Stimulated activated CD4-positive, alpha-beta T cell treated with anti-CD3 and anti-CD28 coated beads, Interleukin-4, amount 100 ng/mL, for 1 hour (primary cell): ENCODE measurements at regions not wholly inside any gene's neighbourhood (a gene's known extent, or its start where the extent isn't known, plus 50 kb on each side); places are given as distances from the start of the nearest gene placed in this dataset.
A peak's percentile ranks its signal among the peaks of the same experiment; 100 is the strongest.
"Not testable (repeated sequence)": the region's sequence is repeated elsewhere in the genome, so short reads cannot be mapped to it uniquely, and the experiment has no call there.

Experiments used
- DNase-seq: peaks from one replicate; pipeline ENCODE4 v3.0.0-alpha.2; 2020

DNA sequence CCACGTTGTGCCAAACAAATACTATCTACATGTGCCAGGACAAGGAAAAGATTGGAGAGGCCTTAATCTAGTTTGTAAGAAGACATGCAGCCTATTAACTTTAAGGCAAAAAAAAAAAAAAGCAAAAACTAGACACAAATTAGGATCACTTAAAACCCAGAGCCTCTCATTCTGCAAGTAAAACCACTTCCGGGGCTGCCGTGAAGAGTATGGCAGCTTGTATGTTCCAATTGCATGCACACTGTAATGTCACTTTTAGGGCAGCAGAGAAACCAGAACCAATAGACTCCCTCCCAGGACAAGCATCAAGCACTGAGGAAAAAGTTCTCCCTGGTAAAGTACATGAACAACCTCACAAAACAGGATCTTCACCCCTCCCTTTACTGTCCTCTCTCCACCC lies 70.6 kb downstream of the RSL24D1 start:
- DNase-seq, result no peak

DNA sequence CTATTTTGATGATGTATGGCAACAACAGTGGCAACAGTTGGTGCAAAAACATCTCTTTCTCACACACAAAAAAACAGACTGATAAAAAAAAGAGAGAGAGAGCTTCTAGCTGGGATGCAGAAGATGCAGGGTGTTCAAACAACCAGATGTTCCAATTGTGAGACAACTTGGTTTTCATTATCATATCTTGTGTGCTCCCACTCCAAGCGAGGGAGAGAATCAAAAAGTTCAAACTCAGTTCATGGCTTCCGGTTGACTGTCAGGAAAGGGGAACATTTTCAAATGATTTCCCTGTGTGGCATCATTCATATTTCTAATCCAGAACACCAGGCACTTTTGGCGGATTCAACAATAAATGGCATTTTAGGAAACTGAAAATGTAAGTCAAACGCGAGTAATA lies 72.1 kb downstream of the RSL24D1 start:
- no peak for DNase-seq

DNA sequence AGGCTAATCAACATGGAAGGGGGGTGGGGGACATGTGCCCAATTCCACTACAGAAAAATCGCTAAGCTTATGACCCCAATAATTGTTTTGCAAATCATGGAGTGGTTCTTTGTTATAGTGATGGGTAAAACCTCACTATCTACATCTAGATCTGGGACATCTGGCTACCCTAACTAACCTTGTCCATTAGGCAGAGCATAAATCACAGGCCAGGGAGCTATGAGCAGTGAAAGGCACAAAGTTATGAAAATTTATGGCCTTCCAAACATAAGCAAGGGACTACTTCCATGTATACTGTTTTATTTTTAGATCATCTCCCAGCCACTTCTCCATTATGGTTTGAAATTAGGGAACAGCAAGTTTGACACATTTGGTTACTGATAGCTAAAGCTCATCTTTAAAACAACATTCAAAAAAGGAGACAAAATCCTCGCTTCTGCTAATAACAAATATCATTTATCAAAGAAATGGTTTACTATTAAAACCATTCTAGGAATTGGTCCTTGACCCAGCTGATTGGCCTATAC lies 78.3 kb downstream of the RSL24D1 start:
- DNase-seq, result no peak

DNA sequence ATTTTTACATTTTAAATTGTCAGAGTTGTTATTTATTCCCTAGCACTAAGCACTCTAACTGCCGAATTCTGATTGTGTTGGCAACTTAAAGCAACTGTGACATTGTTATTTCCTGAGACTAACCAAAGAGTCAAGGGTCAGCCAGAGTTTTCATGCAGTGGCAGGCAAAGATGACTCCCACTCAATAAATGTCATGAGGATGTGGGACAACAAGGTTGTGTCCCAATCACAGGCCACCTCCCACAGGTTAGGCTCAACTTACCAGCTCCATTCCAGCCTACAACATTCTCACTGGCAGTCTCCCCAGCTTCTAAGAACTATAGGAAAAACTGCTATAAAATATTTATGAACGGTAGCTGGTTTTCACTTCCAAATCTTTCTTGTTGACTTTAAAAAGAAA lies 80.1 kb downstream of the RSL24D1 start:
- DNase-seq, result no peak

DNA sequence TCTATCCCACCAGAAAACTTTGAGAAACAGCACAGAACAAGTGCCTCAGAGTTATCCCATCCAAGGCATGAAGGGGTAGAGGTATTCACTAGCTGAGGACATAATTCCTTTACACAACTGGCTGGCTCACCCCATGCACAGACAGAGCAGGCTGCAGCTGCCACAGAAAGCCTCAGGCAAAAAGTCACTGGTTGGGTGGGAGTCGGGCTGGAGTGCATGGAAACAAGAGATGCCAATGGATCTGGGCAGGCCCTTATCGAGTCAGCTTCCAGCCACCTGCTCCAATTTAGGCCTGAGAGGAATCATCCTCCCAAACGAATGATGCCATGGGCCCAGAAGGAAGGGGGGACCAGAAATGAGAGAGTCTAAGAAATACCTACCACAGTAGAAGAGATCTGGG lies 83.0 kb downstream of the RSL24D1 start:
- DNase-seq, result no peak

DNA sequence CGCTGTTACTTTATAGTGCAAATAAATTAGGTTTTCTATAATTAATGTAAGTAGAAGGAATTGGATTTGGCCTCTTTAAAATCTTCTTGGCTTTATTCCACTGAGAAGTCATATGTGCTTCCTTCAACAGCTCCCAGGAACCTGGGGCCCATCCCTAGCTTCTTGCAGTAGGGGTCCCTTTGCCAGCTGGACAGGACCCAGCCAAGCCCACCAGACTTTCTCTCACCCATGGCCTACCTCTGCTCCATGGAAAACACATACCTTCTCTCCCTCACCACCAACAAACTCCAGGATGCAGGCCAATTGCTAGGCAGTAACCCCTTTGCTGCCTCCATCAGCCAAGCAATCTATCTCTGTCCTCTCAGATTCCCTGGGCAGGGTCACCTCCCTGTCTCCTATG lies 84.0 kb downstream of the RSL24D1 start:
- no peak for DNase-seq

DNA sequence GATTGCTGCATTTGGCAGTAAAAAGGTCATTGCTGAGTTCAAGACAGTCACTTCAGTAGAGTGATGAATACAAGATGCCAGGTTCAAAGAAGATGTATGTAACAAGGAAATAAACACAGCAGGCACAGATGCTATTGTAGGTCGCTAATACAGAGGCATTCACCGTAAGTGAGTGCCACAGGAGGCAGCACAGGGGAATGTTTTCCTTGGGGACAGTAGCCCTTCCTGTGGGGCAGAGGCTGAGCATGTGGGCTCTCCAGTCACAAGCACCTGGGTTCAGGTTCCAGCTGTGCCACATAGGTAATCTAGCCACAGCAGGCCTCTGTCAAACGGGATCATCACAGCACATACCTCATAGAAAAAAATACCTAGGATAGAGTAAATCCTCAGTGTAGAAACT lies 86.3 kb downstream of the RSL24D1 start:
- DNase-seq, result no peak

DNA sequence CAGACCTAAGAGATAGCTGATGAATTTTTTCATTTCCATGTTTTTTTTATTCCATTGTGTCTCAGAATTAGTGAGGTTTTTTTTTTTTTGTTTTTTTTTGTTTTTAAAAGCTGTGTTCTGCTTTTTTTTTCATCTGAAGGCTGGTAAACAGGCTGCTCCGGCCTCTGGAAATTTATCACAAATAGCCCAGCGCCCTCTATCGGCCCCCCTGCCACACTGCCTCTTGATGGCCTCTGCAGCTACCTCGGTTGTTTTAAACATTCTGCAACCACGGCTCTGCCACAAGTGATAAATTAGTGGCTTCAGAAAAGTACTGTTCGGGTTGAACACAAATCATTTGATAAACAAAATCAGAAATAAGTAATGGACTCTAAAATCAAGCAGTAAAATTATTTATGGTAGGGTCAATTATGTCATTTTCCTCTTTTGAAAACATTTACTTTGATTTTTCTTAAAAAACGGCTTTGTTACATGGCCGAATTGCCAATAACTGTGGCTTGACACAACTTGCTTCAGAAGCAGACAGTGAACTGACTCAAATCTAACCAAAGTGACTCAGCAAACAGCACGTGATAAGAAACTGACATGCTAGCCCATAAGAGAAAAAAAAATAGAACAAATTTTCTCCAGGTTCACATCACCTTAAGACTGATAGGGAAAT lies 87.8 kb downstream of the RSL24D1 start:
- DNase-seq, result peak; percentile 49

DNA sequence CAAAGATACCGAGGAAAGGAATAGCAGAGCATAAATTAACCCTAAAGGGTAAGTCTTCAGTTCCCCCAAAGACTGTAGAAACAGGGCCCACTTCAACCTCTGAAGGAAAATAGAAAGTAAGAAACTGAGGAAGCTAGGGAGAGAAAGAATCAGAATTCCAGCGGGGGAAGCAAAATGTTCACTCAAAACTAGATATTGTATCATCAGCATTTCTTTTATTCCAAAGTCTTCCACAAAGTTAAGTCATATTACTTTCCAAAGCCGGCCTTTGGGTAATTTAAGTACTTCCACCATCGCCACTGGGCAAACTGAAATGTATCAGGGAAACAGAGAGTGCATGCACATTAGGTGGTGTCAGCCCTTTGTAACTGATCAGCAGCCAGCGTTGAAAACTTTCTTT lies 88.3 kb downstream of the RSL24D1 start:
- no peak for DNase-seq

DNA sequence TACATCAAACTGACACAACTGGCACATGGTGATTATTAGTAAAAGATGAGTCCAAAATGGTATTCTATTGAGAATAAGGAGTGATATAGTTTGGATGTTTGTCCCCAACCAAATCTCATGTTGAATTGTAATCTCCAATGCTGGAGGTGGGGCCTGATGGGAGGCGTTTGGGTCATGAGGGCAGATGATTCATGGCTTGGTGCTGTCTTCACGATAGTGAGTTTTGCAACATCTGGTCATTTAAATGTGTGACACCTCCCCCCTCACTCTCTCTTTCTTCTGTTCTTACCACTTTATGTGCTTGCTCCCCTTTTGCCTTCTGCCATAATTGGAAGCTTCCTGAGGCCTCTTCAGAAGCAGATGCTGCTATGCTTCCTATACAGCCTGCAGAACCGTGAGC lies 90.6 kb downstream of the RSL24D1 start:
- no peak for DNase-seq

DNA sequence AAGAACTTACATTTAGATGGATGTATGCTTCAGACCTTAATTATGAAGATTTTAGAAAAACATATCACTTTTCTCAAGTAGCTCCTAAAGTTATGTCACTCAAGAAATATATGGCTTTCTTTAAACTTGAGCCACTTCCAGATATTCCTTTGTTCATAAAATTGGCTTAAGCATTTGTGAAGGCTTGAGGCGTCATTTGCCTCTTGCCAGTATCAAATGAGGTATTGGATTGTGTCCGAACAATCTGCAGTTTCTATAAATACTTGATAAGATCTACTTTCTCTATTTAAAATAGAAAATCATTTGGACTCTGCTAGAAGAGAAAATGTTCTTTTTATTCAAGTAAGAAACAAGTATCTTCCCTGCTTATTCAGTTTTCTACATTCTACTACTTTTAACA lies 102.6 kb downstream of the RSL24D1 start:
- no peak for DNase-seq

DNA sequence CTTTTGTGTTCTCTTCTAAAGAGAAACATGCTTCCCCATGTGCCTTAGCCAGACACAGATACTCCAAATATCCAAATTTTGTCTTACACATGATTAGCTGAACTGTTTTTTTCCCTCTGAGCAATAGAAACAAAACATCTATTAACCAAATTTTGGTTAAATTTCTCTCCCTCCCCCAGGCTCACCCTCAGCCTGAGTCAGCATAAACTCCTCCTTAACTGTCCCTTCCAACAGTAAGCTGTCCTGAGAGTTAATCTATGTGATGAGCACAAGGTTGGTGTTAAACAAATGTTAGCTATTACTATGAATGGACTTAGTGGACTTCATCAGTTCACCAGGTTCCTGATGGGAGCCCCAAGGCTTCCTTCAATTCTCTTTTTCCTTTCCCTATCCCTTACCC lies 108.5 kb downstream of the RSL24D1 start:
- no peak for DNase-seq

DNA sequence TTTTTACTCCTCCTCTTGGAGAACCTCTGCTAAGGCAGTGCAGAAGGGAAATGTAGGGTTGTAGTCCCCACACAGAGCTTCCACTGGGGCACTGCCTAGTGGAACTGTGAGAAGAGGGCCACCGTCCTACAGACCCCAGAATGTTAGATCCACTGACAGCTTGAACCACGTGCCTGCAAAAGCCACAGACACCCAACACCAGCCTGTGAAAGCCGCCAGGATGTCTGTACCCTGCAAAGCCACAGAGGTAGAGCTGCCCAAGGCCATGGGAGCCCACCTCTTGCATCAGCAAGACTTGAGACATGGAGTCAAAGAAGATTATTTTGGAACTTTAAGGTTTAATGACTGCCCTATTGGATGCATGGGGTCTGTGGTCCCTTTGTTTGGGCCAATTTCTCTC lies 112.1 kb downstream of the RSL24D1 start:
- no peak for DNase-seq

DNA sequence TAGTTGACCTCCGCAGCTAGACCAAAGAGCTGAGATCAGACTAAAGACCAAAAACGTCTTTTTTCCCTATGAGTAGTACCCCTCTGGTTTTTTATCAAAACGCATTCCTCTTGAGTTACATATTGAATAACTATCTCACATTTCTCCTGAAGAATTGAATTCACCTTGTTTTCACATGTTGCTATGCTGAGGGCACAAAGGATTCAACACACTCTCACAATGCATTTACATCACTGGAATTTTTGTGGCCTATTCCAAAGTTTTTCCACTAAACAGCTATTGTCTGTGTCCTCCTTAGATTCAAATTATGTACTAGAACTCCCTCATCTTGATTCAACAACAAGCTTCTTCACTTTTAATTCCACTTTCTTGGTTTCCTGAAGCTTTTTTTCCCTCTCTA lies 112.5 kb downstream of the RSL24D1 start:
- no peak for DNase-seq

DNA sequence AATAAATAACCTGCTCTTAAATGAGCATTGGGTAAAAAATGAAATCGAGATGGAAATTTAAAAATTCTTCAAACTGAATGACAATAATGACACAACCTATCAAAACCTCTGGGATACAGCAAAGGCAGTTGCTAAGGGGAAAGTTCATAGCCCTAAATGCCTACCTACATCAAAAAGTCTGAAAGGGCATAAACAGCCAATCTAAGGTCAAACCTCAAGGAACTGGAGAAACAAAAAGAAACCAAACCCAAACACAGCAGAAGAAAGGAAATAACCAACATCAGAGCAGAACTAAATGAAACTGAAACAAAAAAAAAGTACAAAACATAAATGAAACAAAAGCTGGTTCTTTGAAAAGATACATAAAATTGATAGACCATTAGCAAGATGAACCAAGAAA lies 119.7 kb downstream of the RSL24D1 start:
- not testable (repeated sequence) for DNase-seq

DNA sequence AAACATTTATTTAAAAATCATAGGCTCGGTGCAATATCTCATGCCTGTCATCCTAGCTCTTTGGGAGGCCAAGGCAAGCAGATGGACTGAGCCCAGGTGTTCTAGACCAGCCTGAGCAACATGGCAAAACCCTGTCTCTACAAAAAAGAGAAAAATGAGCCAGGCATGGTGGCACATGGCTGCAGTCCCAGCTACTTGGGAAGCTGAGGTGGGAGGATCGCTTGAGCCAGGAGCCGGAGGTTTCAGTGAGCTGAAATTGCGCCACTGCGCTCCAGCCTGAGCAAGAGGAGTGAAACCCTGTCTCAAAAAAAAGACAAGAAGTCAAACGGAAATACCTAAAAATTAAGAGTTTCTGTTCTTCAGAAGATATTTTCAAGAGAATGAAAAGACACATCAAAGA lies 122.3 kb downstream of the RSL24D1 start:
- no peak for DNase-seq

DNA sequence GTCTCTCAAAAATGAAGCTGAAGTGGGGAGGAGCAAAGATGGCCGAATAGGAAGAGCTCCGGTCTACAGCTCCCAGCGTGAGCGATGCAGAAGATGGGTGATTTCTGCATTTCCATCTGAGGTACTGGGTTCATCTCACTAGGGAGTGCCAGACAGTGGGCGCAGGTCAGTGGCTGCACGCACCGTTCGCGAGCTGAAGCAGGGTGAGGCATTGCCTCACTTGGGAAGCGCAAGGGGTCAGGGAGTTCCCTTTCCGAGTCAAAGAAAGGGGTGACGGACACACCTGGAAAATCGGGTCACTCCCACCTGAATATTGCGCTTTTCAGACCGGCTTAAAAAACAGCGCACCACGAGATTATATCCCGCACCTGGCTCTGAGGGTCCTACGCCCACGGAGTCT lies 132.8 kb downstream of the RSL24D1 start:
- not testable (repeated sequence) for DNase-seq

DNA sequence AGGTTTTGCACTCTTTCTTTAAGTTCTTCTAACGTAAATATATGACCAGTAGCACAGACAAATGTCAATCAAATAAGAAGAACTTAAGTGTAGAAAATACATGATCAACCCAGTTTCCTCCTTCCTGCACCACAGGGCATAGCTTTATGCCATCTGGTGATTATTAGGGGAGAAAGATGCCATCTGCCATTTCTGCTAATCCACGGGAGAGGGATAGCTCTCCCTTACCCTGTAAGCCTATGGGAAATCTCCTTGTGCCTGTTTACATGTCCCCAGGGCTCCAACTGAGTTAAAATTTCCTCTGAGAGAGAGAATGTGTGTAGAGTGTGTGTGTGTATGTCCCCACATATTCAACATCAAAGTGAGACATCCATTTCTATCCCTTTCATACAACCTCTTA lies 135.9 kb downstream of the RSL24D1 start:
- DNase-seq, result no peak

DNA sequence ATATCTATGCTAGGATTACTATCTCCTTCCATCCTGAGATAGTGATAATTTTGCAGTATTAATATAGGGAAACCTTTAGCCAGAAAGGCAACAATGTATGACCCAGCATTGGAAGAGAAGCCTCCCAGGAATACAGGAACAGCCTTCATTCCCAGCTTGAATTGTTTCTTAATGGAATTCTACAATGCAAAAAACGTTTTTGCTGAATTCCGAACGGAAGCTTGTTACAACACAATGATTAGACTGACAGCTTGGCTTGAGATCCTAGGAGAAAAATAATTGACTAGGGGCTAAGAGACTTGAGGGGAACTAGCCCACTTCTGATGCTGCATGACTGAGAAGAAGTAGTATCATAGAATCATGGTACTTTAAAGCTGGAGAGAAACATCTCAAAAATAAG lies 140.2 kb downstream of the RSL24D1 start:
- DNase-seq, result no peak

DNA sequence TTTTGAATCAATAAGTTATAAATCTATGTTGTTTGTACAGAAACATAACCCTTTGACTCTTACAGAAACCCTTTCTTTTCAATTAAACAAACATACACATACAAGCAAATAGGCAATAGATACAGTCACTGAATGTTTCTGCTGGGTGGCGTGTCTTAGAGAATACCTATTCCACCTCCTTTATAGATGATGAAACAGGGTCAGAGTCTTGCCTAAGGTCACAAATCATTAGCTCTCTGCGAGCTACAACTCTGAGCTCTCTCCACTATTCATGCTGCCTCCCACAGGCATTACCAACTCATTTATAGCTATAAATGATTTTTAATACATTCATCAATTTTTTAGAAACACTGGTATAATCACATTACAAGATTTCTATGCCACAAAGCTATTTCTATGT lies 152.6 kb downstream of the RSL24D1 start:
- no peak for DNase-seq

DNA sequence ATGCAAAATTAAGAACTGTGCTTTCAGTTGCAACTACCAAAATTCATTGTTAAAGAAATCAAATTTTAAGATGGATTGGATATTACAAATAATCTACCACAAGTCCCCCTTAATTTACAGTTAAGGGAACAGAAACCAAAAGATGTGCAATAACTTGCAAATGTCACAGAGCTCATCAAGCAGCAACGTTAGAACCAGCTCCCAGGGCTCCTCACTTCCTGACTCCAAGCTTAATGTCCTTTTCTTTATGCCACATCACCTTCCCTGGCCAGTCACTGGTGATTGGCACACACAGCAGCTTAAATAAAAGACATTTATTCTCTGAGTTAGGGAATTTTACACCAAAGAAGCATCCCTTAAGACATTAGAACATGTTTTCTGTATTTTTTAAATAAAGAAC lies 159.7 kb downstream of the RSL24D1 start:
- DNase-seq, result no peak

DNA sequence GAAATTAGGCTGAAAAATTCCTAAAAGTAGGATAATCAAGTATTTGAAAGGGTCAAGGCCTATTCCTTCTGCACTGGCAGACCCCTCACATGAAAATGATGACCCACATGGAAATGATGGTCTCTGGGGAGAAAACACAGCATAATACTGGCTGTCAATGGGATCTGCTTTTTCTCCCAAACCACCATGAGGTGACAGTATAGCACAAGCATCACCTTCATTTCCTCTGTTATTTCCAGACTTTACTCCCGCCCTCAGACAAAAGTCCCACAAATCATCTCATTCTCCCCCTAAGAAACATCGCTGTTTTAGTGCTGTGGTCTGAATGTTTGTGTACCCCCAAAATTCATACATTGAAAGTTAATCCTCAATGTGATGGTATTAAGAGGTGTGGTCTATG lies 161.0 kb downstream of the RSL24D1 start:
- DNase-seq, result no peak

DNA sequence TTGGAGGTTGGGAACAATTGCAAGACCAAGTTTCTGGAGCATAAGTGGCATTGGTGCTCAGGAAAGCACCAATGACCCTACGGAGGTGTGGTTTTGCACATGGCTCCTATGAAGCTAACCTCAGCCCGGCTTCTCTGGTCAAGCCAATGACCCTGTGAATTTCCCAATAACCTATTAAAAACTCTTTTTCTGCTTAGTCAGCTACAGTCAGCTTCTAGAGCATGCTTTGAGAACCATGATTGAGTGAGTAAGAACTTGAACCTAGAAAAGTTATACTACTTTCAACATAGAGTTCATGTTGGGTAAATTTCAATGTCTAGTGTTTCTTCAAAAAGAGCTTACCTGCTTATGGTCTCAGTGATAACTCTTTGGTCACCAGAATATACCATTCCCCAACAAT lies 163.2 kb downstream of the RSL24D1 start:
- DNase-seq, result no peak

DNA sequence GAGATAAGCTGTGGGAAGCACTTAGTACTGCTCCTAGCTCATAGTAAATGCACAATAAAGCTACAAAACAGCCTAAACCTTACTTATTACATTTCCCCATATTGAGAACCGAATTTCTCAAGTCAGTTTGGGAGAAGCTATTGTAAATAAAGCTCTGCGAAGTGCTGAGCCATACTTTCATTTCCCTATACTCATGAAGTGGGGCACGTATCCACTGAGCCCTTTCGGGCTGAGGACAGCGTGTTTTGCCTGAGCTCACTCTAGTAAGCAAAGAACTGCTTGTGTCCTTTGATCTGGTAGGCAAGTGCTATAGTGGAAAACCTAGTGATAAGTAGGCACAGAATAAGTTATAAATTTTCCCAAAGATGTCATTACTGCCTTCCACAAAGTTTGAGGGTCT lies 165.0 kb downstream of the RSL24D1 start:
- DNase-seq, result no peak

DNA sequence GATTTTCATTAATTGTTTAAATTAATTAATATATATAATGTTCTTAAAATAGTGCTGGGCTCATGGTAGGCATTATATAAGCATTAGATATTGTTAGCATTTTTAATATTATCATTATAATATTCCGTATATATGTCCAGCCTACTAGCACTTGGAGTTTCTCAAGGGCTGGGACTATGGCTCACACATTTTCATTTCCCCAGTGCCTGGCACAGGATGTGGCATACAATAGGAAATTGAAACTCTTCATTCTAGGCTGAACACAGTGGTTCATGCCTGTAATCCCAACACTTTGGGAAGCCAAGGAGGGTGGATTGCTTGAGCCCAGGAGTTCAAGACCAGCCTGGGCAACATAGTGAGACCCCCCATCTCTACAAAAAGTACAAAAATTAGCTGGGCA lies 170.4 kb downstream of the RSL24D1 start:
- no peak for DNase-seq

DNA sequence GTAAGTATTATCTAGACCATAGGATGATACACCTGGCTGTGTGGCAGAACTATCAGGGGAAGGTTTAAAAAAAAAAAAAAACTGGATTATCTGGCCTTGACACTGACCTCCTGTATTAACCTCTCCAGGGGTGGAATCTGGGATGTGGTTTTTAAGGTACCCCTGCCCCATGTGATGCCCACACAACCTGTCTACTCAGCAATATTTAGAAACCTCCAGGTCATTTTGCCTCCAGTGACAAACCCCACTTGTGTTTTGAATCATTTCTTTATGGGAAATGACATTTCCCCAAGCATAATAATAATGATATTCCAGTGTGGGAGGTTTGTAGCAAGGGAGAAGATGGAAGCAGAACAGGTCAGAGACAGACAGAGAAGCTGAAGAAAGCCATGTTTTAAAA lies 179.1 kb downstream of the RSL24D1 start:
- no peak for DNase-seq
